Putamen (tissue), 1 donor: ENCODE measurements at regions not wholly inside any gene's neighbourhood (a gene's known extent, or its start where the extent isn't known, plus 50 kb on each side); places are given as distances from the start of the nearest gene placed in this dataset.

Experiments used
- DNase-seq: peaks from one replicate; pipeline ENCODE4 v3.0.0-alpha.2; 2016; ENCODE audit warnings: low spot score

DNA sequence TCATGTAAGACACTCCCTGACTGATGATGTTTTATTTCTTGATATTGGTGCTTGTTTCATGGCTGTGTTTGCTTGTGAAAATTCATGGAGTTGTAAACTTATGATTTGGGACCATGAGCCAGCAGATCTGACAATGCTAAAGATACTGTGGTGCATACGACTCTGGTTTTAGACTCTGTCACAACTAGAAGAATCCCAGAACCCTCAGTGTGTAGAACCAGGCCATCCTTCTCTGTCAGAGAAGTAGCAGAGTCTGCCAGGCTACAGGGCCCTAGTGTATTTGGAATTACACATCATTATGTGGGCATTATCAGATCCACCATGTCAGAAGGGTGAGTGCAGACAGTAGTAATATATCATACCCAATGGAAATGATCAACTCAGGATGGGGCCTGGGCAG, 209.8 kb upstream of the POU2AF2 start:
- no peak for DNase-seq

DNA sequence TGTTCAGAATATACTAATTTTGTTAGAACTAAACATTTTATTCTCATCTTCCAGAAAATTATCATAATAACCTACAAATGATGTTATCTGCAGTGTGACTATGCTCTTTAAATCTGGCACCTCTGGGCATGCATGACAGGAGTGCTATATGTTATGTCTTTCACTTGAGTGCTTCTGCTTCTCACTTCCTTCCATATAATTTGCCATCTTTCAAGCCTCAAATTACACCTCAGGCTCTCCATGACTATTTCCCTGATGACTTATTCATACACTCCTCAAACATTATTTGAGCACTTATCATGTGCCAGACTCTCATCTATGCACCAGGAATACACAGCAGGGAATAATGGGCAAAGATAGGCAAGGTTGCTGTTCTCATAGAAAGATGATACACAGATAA, 219.3 kb upstream of the POU2AF2 start:
- DNase-seq: no peak

DNA sequence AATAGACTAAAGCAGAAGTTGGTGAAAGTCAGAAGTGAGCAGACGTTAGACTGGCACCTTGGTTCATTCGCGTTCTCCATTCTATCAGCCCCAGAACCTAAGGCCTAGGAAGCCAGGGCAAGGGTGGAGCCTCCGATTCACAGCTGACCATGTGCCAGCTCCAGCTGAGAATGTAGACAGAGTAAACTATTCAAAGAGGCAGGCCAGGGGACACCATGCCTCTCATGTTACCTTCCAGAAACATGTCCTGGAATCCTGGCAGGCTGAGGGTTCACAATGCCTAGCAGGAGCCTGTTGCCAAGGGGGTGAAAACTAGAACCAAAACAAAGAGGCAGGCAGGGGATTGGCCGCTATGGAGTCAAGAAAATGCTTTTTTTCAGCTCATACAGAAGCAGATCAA, 224.4 kb upstream of the POU2AF2 start:
- no peak for DNase-seq

DNA sequence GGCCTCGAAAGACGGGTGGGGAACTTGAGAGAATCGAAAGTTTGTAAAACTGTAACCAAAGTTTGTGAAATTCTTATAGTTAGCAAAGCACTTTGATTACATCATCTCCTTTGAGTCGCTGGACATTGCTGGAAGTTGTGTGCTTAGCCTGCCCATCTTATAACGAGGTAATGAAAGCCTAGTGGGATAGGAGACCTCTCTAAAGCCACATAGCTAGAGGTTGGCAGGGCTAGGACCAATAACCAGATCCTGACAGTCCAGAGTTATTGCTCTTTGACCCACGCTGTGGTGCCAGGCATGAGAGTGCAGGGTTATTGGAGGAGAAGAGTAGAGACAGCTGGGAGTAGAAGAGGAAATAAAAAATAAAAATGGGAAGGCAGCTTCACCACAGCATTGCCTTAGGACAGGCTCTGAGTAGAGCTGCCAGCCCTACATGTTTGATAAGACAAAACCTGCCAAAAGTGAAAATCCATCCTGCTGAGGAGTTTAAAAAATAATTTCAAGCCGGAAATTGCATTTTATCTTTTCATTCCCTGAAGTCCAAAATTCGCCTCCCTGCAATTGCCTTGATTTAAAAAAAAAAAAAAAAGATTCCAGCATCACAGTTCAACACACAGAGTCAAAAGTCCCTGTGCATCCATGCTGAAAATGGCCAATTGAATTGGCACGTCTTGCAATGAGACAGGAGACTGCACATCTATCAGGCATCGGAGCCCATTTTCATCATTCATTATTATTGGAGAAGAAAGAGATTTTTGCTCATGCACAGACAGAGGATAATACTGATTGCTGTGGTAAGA, 225.5 kb upstream of the POU2AF2 start:
- DNase-seq: no peak

DNA sequence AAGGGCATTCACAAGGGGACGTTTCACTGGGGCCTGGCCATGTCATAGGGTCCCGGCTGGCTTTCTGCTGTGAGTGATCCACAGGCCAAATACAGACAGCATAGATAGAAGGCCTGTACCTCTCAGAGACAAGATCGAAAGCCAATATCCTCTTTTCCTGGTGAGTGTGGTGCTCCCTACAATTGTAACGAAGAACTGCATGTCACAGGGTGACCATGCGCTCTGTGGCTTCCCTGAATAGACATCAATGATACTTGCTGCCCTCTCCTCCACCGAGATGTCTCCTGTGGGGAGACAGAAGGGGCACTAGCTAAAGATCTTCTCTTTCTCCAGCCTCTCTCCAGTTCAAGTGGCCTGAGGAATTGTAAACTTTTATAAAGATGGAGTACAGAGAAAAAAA, 226.1 kb upstream of the POU2AF2 start:
- no peak for DNase-seq

DNA sequence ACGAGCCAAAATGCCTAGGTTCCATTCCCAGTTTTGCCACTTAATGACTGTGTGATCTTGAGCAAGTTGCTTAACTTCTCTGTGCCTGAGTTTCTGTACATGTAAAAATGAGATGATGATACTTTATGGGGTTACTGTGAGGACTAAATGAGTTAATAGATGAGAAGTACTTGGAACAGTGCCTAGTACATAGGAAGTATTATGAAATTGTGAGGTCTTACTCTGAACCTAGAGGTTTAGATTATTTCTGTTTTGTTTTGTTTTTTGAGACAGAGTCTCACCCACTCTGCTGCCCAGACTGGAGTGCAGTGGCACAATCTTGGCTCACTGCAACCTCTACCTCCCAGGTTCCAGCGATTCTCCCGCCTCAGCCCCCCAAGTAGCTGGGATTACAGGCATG, 227.0 kb upstream of the POU2AF2 start:
- DNase-seq: no peak

DNA sequence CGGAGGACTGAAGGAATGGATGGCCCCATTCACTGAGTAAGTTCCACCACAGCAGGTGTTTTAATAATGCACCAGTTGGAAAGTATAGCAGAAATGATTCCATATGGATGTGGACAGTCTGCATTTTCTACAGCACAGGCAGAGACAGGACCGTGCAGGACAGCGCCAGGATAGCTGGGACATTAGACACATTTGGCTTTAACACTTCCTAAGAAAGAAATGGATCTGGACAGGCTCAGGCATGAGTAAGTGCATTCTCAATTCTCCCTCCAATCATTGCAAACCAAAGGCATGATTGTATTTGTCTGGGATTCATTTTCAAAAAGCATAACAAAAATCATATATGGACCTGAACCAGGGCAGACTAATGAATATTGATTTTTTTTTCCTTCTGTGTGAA, 233.0 kb upstream of the POU2AF2 start:
- no peak for DNase-seq

DNA sequence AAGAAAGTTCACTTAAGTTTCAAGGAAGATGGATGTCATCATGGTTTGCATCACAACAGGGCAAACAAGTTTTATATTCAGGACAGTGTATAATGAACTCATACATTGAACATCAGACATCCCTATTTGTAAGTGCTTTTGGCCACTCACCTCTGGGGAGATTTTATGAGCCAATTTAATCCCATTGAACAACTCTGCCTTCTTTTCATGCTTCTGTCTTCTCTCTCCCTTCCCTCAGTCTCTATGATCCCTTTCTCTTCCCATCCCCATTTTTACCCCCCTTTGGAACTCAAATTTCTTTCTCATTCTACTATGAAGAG, 234.3 kb upstream of the POU2AF2 start:
- DNase-seq: no peak

DNA sequence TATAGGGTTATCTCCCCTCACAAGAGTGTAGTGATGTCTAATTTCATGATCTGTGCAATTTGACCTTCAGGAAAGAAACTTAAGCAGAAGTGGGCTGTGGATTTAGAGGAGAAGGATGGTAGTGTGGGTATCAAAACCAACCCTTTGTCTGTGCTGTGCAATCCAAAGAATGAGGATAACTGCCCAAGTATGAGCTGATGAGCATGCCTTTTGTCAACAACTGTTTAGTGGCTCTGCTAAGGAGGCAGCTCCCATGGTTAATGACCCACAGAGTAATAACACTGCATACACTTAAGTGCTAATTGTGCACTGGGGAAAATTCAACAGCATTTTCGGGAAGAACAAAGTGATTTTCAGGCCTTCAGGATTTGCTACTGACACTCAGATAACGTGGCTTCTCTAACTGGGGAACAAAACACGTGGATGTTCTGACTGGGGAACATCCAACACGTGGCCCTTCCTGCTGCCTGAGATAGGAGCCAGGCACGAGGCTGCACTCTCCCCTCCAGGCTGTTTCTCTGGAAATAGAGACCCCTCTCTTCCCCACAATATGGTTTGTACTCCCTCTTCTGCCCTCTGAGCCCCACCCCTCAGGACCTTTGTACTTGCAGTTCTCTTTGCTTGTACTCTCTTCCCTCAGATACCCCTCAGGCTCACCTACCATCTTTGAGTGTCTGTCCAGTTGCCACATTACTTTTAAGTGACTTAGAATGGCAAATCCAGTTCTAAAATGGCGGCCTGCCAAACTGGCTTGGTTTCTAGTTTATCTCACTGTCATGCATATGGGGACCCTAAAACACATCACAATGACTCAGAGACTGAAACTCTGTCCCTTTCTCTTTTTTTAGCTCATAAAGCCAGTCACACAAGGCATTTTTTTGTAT, 234.9 kb upstream of the POU2AF2 start:
- no peak for DNase-seq

DNA sequence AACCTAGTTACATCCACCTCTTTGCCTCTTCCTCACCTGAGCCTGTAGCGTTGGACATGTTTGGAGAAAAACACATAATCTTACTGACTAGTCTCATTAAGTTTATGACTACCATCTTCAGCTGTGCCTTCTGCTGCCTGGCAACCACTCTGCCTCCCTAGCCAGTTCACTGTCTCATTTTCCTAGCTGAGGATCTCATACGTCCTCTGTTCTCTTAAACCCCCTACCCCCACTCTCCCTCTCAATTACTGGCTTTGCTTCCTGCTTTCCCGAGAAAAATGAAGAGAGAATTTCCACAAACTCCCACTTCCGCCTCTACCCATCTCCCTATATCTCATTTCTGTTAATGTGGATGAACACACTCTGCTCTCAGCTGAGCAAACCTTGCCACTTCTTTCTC, 239.3 kb upstream of the POU2AF2 start:
- no peak for DNase-seq

DNA sequence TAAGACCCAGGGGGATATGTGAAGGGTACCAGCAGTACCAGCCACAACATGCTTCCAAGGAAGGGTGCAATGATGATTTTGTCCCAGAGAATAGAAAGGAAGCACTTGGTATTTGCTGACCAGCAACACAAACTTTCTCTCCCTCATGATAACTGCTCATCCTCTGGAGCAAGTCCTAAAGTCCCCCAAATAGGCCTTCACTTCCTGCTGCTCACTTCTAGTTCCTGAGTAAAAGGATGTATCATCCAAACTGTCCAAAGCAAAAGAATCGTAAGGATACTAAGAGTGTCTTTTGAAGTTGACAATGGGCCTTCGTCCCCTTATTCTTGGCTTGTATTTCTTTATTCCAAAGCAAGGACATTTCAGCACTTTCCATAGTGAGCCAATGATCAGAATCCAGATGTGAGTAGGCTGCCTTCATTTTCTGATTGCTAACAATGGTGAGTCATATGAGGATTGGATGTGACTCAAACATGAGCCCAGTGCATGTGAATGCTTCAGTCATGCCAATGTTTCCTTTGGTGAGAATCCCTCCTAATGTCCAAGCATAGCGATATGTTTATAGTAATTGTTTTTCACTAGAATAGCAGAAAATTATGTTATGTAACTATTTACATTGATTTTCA, 243.4 kb upstream of the POU2AF2 start:
- DNase-seq: no peak

DNA sequence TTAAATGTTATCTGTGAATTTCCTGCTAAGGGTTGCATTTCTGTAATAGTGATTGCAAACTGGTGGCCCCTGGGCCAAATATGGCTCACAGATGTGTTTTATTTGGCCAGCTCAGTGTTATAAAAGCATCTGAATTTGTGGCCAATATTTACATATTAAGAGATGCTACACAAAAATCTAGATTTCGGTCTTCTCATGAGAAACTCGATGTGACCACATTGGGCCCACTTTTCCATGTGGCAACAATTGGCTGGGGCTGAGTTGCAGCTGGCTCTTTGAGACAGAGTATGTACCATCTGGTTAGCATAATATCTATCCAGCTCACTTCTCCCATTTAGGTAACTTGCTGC, 244.5 kb upstream of the POU2AF2 start:
- DNase-seq: no peak

DNA sequence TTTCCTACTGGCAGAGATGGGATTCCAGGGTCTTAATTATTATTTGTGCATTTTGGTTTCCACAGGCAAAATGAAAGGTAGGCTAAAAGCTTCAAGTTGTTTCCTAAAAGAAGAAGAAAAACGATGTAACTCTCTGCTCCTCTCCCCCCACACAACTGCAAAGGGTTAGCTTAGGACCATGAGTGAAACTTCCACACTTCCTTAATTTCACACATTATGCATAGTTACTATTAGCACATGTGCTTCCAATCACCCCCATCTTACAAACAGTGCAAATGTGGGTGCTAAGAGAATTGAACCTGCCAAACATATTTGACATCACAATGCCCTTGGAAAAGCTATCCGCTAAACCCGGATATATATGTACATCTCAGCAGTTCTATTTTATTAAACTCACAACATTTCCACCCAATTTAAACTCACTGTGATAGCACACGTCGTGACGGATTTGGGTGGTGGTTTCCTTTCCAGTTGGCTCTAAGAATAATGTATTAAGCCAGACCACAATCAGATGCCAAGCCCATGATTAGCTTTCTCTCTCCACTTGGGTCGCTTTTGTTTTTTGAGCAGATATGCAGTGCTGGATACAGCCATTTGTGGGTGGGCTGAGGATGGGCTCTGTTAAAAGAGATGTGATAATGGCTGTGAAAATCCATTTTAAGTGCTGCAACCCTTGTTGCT, 245.0 kb upstream of the POU2AF2 start:
- no peak for DNase-seq

DNA sequence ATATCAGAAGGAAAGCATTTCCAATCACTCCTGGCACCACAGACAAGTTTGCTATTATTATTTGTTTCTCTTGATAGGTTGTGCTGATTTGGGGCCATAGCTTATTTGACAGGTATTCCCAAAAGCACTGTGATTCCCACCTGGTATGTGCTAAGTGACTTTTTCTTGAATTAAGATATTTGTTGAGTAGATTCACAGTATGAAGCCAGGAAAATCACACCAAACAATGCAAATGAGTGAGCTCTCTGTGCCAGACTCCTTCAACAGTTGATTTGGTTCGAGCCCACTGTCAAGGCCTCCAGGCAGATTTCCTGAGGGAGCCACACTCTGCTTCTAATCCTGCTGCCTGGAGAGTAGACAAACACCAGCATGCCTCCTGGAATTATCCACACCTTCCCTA, 253.0 kb upstream of the POU2AF2 start:
- no peak for DNase-seq

DNA sequence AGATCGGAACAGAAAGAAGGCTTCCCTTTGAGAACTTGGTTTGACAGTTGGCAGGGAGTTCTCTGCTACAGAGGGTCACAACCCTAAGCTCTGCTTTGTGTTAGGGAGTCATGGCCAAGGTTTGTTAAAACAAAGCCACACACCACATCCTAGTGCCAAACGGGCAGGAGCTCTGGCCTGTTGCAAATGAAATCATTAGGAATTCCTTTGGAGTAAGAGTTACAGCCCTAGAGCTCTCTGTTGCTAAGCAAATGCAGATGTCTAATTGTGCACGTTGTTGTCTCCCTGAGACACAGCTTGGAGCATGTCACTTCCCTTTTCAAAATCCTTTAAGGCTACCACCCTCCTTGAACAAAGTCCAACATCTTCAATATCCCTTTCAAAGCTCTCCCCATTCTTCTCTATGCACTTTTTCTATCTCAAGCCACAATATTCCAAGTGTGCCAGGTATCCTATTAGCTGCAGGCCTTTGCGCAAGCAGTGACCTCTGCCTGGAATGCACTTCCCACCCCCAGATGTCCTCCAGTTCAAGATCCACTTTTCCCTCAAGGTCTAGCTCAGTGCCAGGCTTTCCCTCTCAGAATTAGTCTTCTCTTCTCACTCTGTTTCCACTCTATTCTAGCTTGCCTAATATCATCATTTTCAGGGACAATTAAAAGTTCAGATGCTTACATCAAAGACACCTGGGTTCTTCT, 253.7 kb upstream of the POU2AF2 start:
- no peak for DNase-seq

DNA sequence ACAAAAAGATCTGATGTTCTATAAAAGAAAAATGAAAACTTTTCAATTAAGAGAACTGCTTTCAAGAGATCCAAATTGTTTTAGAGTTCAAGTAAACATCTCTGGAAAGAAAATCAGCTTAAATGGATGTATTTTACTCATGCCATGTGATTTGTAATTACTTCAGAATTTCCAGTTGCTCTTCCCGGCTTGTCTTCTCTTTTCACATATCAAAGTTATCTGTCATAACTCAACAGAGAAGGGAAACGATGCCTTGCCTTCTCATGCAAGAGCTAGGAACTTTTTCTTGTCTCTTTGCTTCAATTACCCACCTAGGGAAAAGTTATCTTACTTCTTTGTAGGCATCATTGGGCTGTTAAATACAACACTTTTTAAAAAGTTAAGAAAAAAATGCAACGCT, 255.2 kb upstream of the POU2AF2 start:
- no peak for DNase-seq

DNA sequence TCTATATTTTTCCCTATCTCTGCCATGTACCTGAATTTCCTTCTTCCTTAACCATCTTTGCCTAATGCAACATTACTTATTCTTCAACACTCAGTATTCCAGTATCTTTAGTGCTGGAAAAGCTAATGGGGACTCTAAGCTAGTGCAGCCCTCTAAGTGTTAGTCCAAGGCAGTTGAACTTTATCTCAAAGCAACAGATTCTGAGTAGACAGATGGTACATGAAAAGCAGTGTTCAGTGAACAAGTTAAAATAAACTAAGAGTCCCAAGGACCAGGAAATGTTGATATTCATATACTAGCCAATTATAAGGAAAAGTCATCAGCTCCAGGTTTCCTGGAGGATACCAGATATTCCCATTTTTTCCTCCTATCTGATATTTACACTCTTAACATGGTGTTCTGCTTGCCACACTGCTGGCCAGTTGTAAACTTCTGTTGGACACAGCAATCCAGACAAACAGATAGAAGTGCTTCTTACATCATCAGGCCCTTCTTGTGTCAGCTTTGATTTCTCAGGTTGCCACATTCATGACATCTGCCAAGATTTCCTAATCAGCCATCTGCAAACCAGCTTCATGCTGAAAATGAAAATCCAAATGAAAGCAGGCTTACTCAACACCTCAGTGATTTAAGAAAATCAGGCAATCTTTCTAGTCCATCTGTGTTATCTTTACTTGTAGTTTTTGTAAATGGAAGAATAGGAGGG, 255.9 kb upstream of the POU2AF2 start:
- no peak for DNase-seq

DNA sequence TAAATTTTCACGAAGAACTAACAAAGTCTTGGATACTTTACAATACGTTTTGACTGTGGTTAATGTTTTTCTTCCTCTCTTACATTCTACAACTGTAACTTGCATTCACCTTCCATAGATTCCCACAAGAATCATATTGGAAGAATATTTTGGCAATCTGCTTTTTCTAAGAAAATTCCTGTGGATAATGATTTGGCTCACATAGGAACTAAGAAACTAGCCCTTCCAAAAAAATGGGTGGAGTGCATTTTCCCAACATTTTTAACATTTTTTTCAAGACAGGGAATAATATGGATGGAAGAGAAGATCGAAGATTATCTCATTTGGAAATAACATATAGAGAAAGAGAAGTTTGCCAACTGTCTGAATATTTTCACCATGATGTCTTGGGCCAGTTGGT, 256.9 kb upstream of the POU2AF2 start:
- DNase-seq: no peak

DNA sequence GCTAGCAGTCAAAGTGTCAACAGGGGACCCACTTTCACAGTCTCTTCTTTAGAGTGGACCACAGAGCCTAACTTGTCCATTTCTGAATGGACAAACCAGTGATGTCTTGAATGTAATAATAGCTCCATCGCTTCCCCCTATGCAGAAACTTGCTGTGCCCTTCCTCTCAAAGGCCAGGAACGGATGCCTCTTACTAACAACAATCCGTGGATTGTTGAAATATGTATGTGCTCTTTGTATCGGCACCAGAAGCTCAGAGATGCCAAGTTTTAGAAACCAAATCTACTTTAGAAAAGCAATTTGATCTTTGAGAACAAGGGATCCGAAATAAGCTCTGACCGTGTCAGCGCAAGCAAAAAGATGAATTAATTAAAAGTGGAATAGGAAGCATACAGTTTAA, 259.5 kb upstream of the POU2AF2 start:
- DNase-seq: no peak

DNA sequence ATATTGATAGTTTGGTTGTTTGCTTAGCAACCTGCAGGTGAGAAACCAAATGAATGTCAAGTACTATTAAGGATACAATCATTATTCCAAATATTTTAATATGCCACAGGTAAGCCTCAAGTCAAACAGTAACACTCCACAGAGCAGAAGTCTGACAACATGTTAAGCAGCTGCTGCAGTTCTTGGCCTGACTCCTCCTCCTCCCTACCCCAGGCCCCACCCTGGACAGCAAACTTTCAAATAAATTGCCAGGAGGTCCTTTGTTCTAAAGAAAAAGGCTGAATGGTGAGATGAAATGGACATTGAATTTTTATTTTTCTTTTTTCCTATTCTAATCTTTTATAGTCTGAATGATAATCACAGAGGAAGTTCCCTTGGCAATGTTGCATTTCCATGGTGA, 260.0 kb upstream of the POU2AF2 start:
- no peak for DNase-seq

DNA sequence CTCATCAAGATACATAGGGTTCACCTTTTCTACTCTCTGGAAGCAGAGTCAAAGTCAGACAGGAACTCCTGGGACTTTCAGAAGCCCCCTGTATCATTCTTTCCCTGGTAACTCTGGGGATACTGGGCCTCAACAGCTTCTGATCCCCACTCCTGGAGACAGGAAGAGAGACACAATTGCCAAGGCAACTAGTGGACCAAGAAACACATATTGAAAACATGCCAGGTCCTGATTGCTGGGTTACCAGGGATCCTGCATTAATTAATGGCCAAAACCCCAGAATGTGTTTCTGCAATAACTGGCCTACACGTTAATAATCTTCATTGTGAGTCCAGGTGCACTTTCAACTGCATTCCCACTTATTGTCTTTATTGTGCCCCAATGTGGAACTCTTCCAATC, 260.8 kb upstream of the POU2AF2 start:
- DNase-seq: no peak
